ENCODE measurements at regions not wholly inside any gene's neighbourhood (a gene's known extent, or its start where the extent isn't known, plus 50 kb on each side); places are given as distances from the start of the nearest gene placed in this dataset.

DNA sequence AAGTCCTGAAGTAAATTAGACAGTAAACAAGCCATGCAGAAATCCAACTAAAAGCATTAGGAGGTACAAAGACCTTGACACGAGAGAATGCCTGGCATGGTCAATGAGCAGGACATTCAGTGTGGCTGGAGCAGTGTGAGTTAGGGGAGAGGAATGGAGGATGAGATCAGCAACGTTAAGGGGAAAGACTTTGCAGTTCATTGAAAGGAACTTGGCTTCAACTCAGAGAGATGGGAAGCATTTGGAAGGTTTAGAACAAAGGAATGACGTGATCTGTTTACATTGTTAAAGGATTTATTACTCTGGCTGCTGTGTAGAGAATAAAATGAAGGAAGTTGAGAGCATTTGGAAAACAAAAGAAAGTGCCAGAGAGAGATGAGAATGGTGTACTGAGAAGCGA lies 621.3 kb downstream of the XIRP2 start:
- TF ChIP-seq, protein P1, sequence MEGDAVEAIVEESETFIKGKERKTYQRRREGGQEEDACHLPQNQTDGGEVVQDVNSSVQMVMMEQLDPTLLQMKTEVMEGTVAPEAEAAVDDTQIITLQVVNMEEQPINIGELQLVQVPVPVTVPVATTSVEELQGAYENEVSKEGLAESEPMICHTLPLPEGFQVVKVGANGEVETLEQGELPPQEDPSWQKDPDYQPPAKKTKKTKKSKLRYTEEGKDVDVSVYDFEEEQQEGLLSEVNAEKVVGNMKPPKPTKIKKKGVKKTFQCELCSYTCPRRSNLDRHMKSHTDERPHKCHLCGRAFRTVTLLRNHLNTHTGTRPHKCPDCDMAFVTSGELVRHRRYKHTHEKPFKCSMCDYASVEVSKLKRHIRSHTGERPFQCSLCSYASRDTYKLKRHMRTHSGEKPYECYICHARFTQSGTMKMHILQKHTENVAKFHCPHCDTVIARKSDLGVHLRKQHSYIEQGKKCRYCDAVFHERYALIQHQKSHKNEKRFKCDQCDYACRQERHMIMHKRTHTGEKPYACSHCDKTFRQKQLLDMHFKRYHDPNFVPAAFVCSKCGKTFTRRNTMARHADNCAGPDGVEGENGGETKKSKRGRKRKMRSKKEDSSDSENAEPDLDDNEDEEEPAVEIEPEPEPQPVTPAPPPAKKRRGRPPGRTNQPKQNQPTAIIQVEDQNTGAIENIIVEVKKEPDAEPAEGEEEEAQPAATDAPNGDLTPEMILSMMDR (IDR thresholded peaks at IDR 0.05) = no peak
- TF ChIP-seq POLR2A (IDR thresholded peaks at IDR 0.05) = no peak
- TF ChIP-seq POLR2AphosphoS5 (IDR thresholded peaks at IDR 0.05) = no peak
